ENCODE measurements at regions not wholly inside any gene's neighbourhood (a gene's known extent, or its start where the extent isn't known, plus 50 kb on each side); places are given as distances from the start of the nearest gene placed in this dataset.

GRCh38 chr13:34159946-34160345 lies 342.0 kb downstream of the RFC3 start:
- H3K4me3 ChIP-seq = no peak overlapping the region
- no peaks in the 10 kb centered on the region for H3K9me3 ChIP-seq
- H3K36me3 ChIP-seq = no peaks in the 10 kb centered on the region
- 85 to 95% (median 91%) methylated on average over 3 of the region's 3 CpGs for WGBS, 5 donors
- peaks cover 0 to 10% (median 0%) of the 10 kb centered on the region in 6 donors for H3K4me1 ChIP-seq
- intact Hi-C loops (cut with DNase I; ENCODE audit: low total_unique reads) = no loop called here
- H3K27ac ChIP-seq = no peak overlapping the region
- TF ChIP-seq POLR2A (IDR thresholded peaks at IDR 0.05) (no peak), CTCF (IDR thresholded peaks at IDR 0.05 in 8 of 11, conservative IDR thresholded peaks at IDR 0.05 in 3 of 11) (no peak), POLR2AphosphoS5 (IDR thresholded peaks at IDR 0.05) (no peak)
- DNase-seq = no peak
- peaks cover 0 to 8% (median 0%) of the 10 kb centered on the region in 7 donors for H3K27me3 ChIP-seq (replicated peaks in 1 of 7)

- Histone ChIP-seq H3K27me3 (replicated peaks in 1 of 7) (peaks cover 0 to 6% (median 0%) of the 10 kb centered on the region in 7 donors), H3K36me3 (no peaks in the 10 kb centered on the region), H3K4me1 (peaks cover 0 to 4% (median 0%) of the 10 kb centered on the region in 6 donors), H3K9me3 (no peaks in the 10 kb centered on the region), H3K27ac (no peak overlapping the region), H3K4me3 (no peak overlapping the region)
- WGBS, 5 donors = 45 to 64% (median 58%) methylated on average over 5 of the region's 5 CpGs
- intact Hi-C loops (cut with DNase I; ENCODE audit: low total_unique reads) = no loop called here
- DNase-seq = no peak
- TF ChIP-seq CTCF (IDR thresholded peaks at IDR 0.05 in 8 of 11, conservative IDR thresholded peaks at IDR 0.05 in 3 of 11) (no peak), POLR2AphosphoS5 (IDR thresholded peaks at IDR 0.05) (no peak), POLR2A (IDR thresholded peaks at IDR 0.05) (no peak)
These were observed 344.1 kb downstream of the RFC3 start for GRCh38 chr13:34161931-34162543.

GRCh38 chr13:34162544-34162933 lies 344.6 kb downstream of the RFC3 start:
- H3K27ac ChIP-seq = no peak overlapping the region
- H3K4me3 ChIP-seq = no peak overlapping the region
- DNase-seq = no peak

GRCh38 chr13:34164582-34164981 lies 346.6 kb downstream of the RFC3 start:
- H3K36me3 ChIP-seq = no peaks in the 10 kb centered on the region
- H3K27ac ChIP-seq = no peak overlapping the region
- DNase-seq = no peak
- TF ChIP-seq POLR2A (IDR thresholded peaks at IDR 0.05) = no peak
- TF ChIP-seq CTCF (IDR thresholded peaks at IDR 0.05 in 8 of 11, conservative IDR thresholded peaks at IDR 0.05 in 3 of 11) = no peak
- TF ChIP-seq POLR2AphosphoS5 (IDR thresholded peaks at IDR 0.05) = no peak
- intact Hi-C loops (cut with DNase I; ENCODE audit: low total_unique reads) = no loop called here
- WGBS, 5 donors = 84 to 96% (median 91%) methylated on average over 6 of the region's 6 CpGs
- H3K4me1 ChIP-seq = no peaks in the 10 kb centered on the region
- no peaks in the 10 kb centered on the region for H3K9me3 ChIP-seq
- no peaks in the 10 kb centered on the region for H3K27me3 ChIP-seq (replicated peaks in 1 of 7)
- H3K4me3 ChIP-seq = no peak overlapping the region

More at GRCh38 chr13:34162544-34162933, 344.6 kb downstream of the RFC3 start:
- TF ChIP-seq POLR2AphosphoS5 (IDR thresholded peaks at IDR 0.05) = no peak
- no peak for TF ChIP-seq CTCF (IDR thresholded peaks at IDR 0.05 in 8 of 11, conservative IDR thresholded peaks at IDR 0.05 in 3 of 11)
- no peak for TF ChIP-seq POLR2A (IDR thresholded peaks at IDR 0.05)
- Histone ChIP-seq H3K36me3 (no peaks in the 10 kb centered on the region), H3K27me3 (replicated peaks in 1 of 7) (peaks cover 0 to 1% (median 0%) of the 10 kb centered on the region in 7 donors), H3K9me3 (no peaks in the 10 kb centered on the region), H3K4me1 (no peaks in the 10 kb centered on the region)
- intact Hi-C loops (cut with DNase I; ENCODE audit: low total_unique reads) = no loop called here
- WGBS, 5 donors = 56 to 79% (median 74%) methylated on average over 3 of the region's 3 CpGs

Measured in spleen (tissue), 11 donors.